Activated naive CD4-positive, alpha-beta T cell treated with anti-CD3 and anti-CD28 coated beads, Interleukin-2, amount 50 U/mL, for 72 hours (primary cell): ENCODE measurements at regions not wholly inside any gene's neighbourhood (a gene's known extent, or its start where the extent isn't known, plus 50 kb on each side); places are given as distances from the start of the nearest gene placed in this dataset.
"Not testable (repeated sequence)": the region's sequence is repeated elsewhere in the genome, so short reads cannot be mapped to it uniquely, and the experiment has no call there.

Experiments
- ATAC-seq, 2 donors: fragments of 150-1000 bp; cut with Tn5 transposase; 2 replicates each; pipeline ENCODE4 v1.10.0; 2021; ENCODE audit warnings: mild to moderate bottlenecking in 2 of 2, moderate library complexity in 2 of 2
- DNase-seq, 2 donors: peaks; one replicate each; pipeline ENCODE4 v3.0.0; 2021 to 2022; ENCODE audit warnings: low spot score in 2 of 2
- H3K27ac Mint-ChIP-seq, 2 donors: one replicate each; pipeline ENCODE4 v1.8.0; 2022; ENCODE audit warnings: mild to moderate bottlenecking in 2 of 2, mixed read lengths in 2 of 2
- H3K36me3 Mint-ChIP-seq, 2 donors: one replicate each; pipeline ENCODE4 v1.8.0; 2022; ENCODE audit warnings: mixed read lengths in 2 of 2
- H3K9me3 Mint-ChIP-seq, 2 donors: one replicate each; pipeline ENCODE4 v1.8.0; 2022; ENCODE audit warnings: mixed read lengths in 2 of 2

- Mint-ChIP-seq H3K36me3 (no peaks in the 10 kb centered on the region), H3K27ac (no peak overlapping the region), H3K9me3 (no peaks in the 10 kb centered on the region)
- no peak for ATAC-seq
- DNase-seq = no peak
Observed at GRCh38 chr15:93345981-93346380, 257.0 kb upstream of the RGMA start.

GRCh38 chr15:93343402-93343801 is 254.4 kb upstream of the RGMA start:
- not testable (repeated sequence) for DNase-seq, H3K9me3 Mint-ChIP-seq, H3K36me3 Mint-ChIP-seq, H3K27ac Mint-ChIP-seq, ATAC-seq

GRCh38 chr15:93341164-93341563 is 252.2 kb upstream of the RGMA start:
- H3K36me3 Mint-ChIP-seq = no peaks in the 10 kb centered on the region
- H3K9me3 Mint-ChIP-seq = no peaks in the 10 kb centered on the region
- no peak overlapping the region for H3K27ac Mint-ChIP-seq
- DNase-seq (no peak), ATAC-seq (no peak)

GRCh38 chr15:93340406-93340805 is 251.4 kb upstream of the RGMA start:
- H3K36me3 Mint-ChIP-seq = no peaks in the 10 kb centered on the region
- H3K27ac Mint-ChIP-seq = no peak overlapping the region
- DNase-seq = no peak
- no peak for ATAC-seq
- H3K9me3 Mint-ChIP-seq = no peaks in the 10 kb centered on the region

GRCh38 chr15:93333796-93334195 is 244.8 kb upstream of the RGMA start:
- no peak for DNase-seq
- Mint-ChIP-seq H3K27ac (no peak overlapping the region), H3K9me3 (no peaks in the 10 kb centered on the region), H3K36me3 (no peaks in the 10 kb centered on the region)
- no peak for ATAC-seq

- not testable (repeated sequence) for H3K9me3 Mint-ChIP-seq, ATAC-seq, H3K36me3 Mint-ChIP-seq, H3K27ac Mint-ChIP-seq, DNase-seq
Observed at GRCh38 chr15:93333126-93333525, 244.1 kb upstream of the RGMA start.

GRCh38 chr15:93332168-93332553 is 243.2 kb upstream of the RGMA start:
- no peaks in the 10 kb centered on the region for H3K9me3 Mint-ChIP-seq
- ATAC-seq (no peak), DNase-seq (no peak)
- H3K36me3 Mint-ChIP-seq = no peaks in the 10 kb centered on the region
- no peak overlapping the region for H3K27ac Mint-ChIP-seq

GRCh38 chr15:93331545-93332167 is 242.6 kb upstream of the RGMA start:
- Mint-ChIP-seq H3K9me3 (no peaks in the 10 kb centered on the region), H3K36me3 (no peaks in the 10 kb centered on the region), H3K27ac (no peak overlapping the region)
- no peak for DNase-seq
- ATAC-seq = no peak

- no peaks in the 10 kb centered on the region for H3K36me3 Mint-ChIP-seq
- ATAC-seq (no peak), DNase-seq (no peak)
- no peaks in the 10 kb centered on the region for H3K9me3 Mint-ChIP-seq
- H3K27ac Mint-ChIP-seq = no peak overlapping the region
Observed at GRCh38 chr15:93330912-93331544, 242.0 kb upstream of the RGMA start.

GRCh38 chr15:93327364-93327763 is 238.4 kb upstream of the RGMA start:
- H3K9me3 Mint-ChIP-seq = no peaks in the 10 kb centered on the region
- H3K36me3 Mint-ChIP-seq = no peaks in the 10 kb centered on the region
- ATAC-seq (no peak), DNase-seq (no peak)
- no peak overlapping the region for H3K27ac Mint-ChIP-seq

- ATAC-seq = no peak
- H3K27ac Mint-ChIP-seq = no peak overlapping the region
- DNase-seq = no peak
- no peaks in the 10 kb centered on the region for H3K9me3 Mint-ChIP-seq
- H3K36me3 Mint-ChIP-seq = no peaks in the 10 kb centered on the region
Observed at GRCh38 chr15:93324186-93324975, 235.4 kb upstream of the RGMA start.

GRCh38 chr15:93321881-93322282 is 232.9 kb upstream of the RGMA start:
- Mint-ChIP-seq H3K27ac (no peak overlapping the region), H3K36me3 (no peaks in the 10 kb centered on the region), H3K9me3 (no peaks in the 10 kb centered on the region)
- DNase-seq (no peak), ATAC-seq (no peak)

GRCh38 chr15:93319121-93319814 is 230.3 kb upstream of the RGMA start:
- ATAC-seq = no peak
- Mint-ChIP-seq H3K36me3 (no peaks in the 10 kb centered on the region), H3K27ac (no peak overlapping the region), H3K9me3 (no peaks in the 10 kb centered on the region)
- DNase-seq = no peak

- DNase-seq = no peak
Observed at GRCh38 chr15:93317772-93318171, 228.8 kb upstream of the RGMA start.

GRCh38 chr15:93314245-93314644 is 225.2 kb upstream of the RGMA start:
- DNase-seq = no peak
- no peak overlapping the region for H3K27ac Mint-ChIP-seq
- H3K36me3 Mint-ChIP-seq = no peaks in the 10 kb centered on the region
- ATAC-seq = no peak
- H3K9me3 Mint-ChIP-seq = no peaks in the 10 kb centered on the region

More at GRCh38 chr15:93317772-93318171, 228.8 kb upstream of the RGMA start:
- no peak overlapping the region for H3K27ac Mint-ChIP-seq
- no peaks in the 10 kb centered on the region for H3K9me3 Mint-ChIP-seq
- ATAC-seq = no peak
- no peaks in the 10 kb centered on the region for H3K36me3 Mint-ChIP-seq

GRCh38 chr15:93312891-93313486 is 224.0 kb upstream of the RGMA start:
- Mint-ChIP-seq H3K36me3 (no peaks in the 10 kb centered on the region), H3K9me3 (no peaks in the 10 kb centered on the region), H3K27ac (no peak overlapping the region)
- no peak for DNase-seq
- ATAC-seq = no peak

- H3K9me3 Mint-ChIP-seq = no peaks in the 10 kb centered on the region
Observed at GRCh38 chr15:93311620-93312019, 222.6 kb upstream of the RGMA start.

More at GRCh38 chr15:93311620-93312019, 222.6 kb upstream of the RGMA start:
- ATAC-seq = no peak
- no peaks in the 10 kb centered on the region for H3K36me3 Mint-ChIP-seq
- DNase-seq = no peak
- no peak overlapping the region for H3K27ac Mint-ChIP-seq
